HUES64 (cell line): ENCODE measurements at regions not wholly inside any gene's neighbourhood (a gene's known extent, or its start where the extent isn't known, plus 50 kb on each side); places are given as distances from the start of the nearest gene placed in this dataset.

Experiments used
- H3K27ac ChIP-seq: 2 replicates; pipeline ENCODE4 v1.7.0; 2013; ENCODE audit warnings: low read depth, low read length, inconsistent platforms
- H3K27me3 ChIP-seq: 2 replicates; pipeline ENCODE4 v1.6.1; 2013; ENCODE audit warnings: mild to moderate bottlenecking, low read length; ENCODE audit not compliant: insufficient read depth
- H3K36me3 ChIP-seq: 2 replicates; pipeline ENCODE4 v1.6.1; 2013; ENCODE audit warnings: mild to moderate bottlenecking, low read length; ENCODE audit not compliant: insufficient read depth
- H3K4me1 ChIP-seq: 2 replicates; pipeline ENCODE4 v1.6.1; 2013; ENCODE audit warnings: mild to moderate bottlenecking, low read length, moderate library complexity; ENCODE audit not compliant: insufficient read depth
- H3K4me3 ChIP-seq: 2 replicates; pipeline ENCODE4 v1.5.1; 2013; ENCODE audit warnings: mild to moderate bottlenecking, low read length, moderate library complexity
- H3K9ac ChIP-seq: 2 replicates; pipeline ENCODE4 v1.6.1; 2013; ENCODE audit warnings: mild to moderate bottlenecking, low read depth, low read length
- H3K9me3 ChIP-seq: 2 replicates; pipeline ENCODE4 v1.6.1; 2013; ENCODE audit warnings: low read depth, low read length; ENCODE audit not compliant: insufficient read depth
- WGBS: fragments of 150-250, 120-280 bp; methylation state at CpG from one replicate; pipeline ENCODE4 v1.1.7; 2013; ENCODE audit warnings: missing lambda C conversion rate; 5-methylcytosine and 5-hydroxymethylcytosine counted together

- WGBS, result 80% methylated on average over 8 of the region's 8 CpGs
- H3K4me1 ChIP-seq, result peaks cover 9% of the 10 kb centered on the region; the same call in 1 of the 2 replicates
- H3K27me3 ChIP-seq, result peaks cover 5% of the 10 kb centered on the region
- no peaks in the 10 kb centered on the region for H3K9me3 ChIP-seq
- H3K27ac ChIP-seq, result no peak overlapping the region
- H3K36me3 ChIP-seq, result no peaks in the 10 kb centered on the region
- no peak overlapping the region for H3K9ac ChIP-seq
- H3K4me3 ChIP-seq, result no peak overlapping the region
Observed at GRCh38 chr12:126734710-126735109, 1532.3 kb upstream of the TMEM132C start.

GRCh38 chr12:126741536-126742240, 1525.3 kb upstream of the TMEM132C start:
- Histone ChIP-seq H3K4me3 (no peak overlapping the region), H3K9ac (no peak overlapping the region), H3K27me3 (no peaks in the 10 kb centered on the region), H3K9me3 (no peaks in the 10 kb centered on the region), H3K36me3 (no peaks in the 10 kb centered on the region), H3K4me1 (no peaks in the 10 kb centered on the region), H3K27ac (no peak overlapping the region)
- 86% methylated on average over 12 of the region's 12 CpGs for WGBS

- no peak overlapping the region for H3K27ac ChIP-seq
- H3K36me3 ChIP-seq, result no peaks in the 10 kb centered on the region
- WGBS, result 92% methylated on average over 9 of the region's 9 CpGs
- no peak overlapping the region for H3K4me3 ChIP-seq
- H3K9me3 ChIP-seq, result no peaks in the 10 kb centered on the region
- no peaks in the 10 kb centered on the region for H3K4me1 ChIP-seq
- no peak overlapping the region for H3K9ac ChIP-seq
- no peaks in the 10 kb centered on the region for H3K27me3 ChIP-seq
Observed at GRCh38 chr12:126742241-126742641, 1524.7 kb upstream of the TMEM132C start.

GRCh38 chr12:126747530-126748149, 1519.3 kb upstream of the TMEM132C start:
- no peak overlapping the region for H3K4me3 ChIP-seq
- H3K27me3 ChIP-seq, result no peaks in the 10 kb centered on the region
- H3K9me3 ChIP-seq, result no peaks in the 10 kb centered on the region
- no peak overlapping the region for H3K27ac ChIP-seq
- WGBS, result 58% methylated on average over 10 of the region's 11 CpGs
- H3K4me1 ChIP-seq, result no peaks in the 10 kb centered on the region
- H3K9ac ChIP-seq, result no peak overlapping the region
- no peaks in the 10 kb centered on the region for H3K36me3 ChIP-seq

- Histone ChIP-seq H3K36me3 (no peaks in the 10 kb centered on the region), H3K9me3 (no peaks in the 10 kb centered on the region), H3K4me1 (no peaks in the 10 kb centered on the region), H3K4me3 (no peak overlapping the region), H3K27ac (no peak overlapping the region), H3K27me3 (no peaks in the 10 kb centered on the region), H3K9ac (no peak overlapping the region)
- whole genome bisulfite sequencing, result 83% methylated on average over 4 of the region's 4 CpGs
Observed at GRCh38 chr12:126752021-126752420, 1514.9 kb upstream of the TMEM132C start.

- Histone ChIP-seq H3K4me3 (no peak overlapping the region), H3K9me3 (no peaks in the 10 kb centered on the region), H3K9ac (no peak overlapping the region), H3K27ac (no peak overlapping the region), H3K36me3 (no peaks in the 10 kb centered on the region), H3K27me3 (no peaks in the 10 kb centered on the region), H3K4me1 (no peaks in the 10 kb centered on the region)
- 90% methylated on average over 2 of the region's 2 CpGs for WGBS
Observed at GRCh38 chr12:126757326-126757725, 1509.6 kb upstream of the TMEM132C start.

- no peaks in the 10 kb centered on the region for H3K36me3 ChIP-seq
Observed at GRCh38 chr12:126760092-126760491, 1506.9 kb upstream of the TMEM132C start.

GRCh38 chr12:126761420-126761819, 1505.5 kb upstream of the TMEM132C start:
- Histone ChIP-seq H3K9ac (no peak overlapping the region), H3K9me3 (peaks cover 34% of the 10 kb centered on the region), H3K4me3 (no peak overlapping the region), H3K4me1 (no peaks in the 10 kb centered on the region), H3K27me3 (no peaks in the 10 kb centered on the region), H3K27ac (no peak overlapping the region), H3K36me3 (no peaks in the 10 kb centered on the region)
- no CpG with 5 or more reads among the region's 2 CpGs for WGBS

More at GRCh38 chr12:126760092-126760491, 1506.9 kb upstream of the TMEM132C start:
- Histone ChIP-seq H3K4me3 (no peak overlapping the region), H3K9ac (no peak overlapping the region), H3K9me3 (peaks cover 25% of the 10 kb centered on the region; the same call in 1 of the 2 replicates), H3K27me3 (no peaks in the 10 kb centered on the region), H3K27ac (no peak overlapping the region), H3K4me1 (no peaks in the 10 kb centered on the region)
- WGBS, result 90% methylated on average over 3 of the region's 3 CpGs

GRCh38 chr12:126762150-126762549, 1504.8 kb upstream of the TMEM132C start:
- H3K36me3 ChIP-seq, result no peaks in the 10 kb centered on the region
- WGBS, result 85% methylated on average over 4 of the region's 4 CpGs
- H3K9me3 ChIP-seq, result peaks cover 41% of the 10 kb centered on the region
- H3K4me1 ChIP-seq, result no peaks in the 10 kb centered on the region
- no peaks in the 10 kb centered on the region for H3K27me3 ChIP-seq
- H3K9ac ChIP-seq, result no peak overlapping the region
- no peak overlapping the region for H3K4me3 ChIP-seq
- no peak overlapping the region for H3K27ac ChIP-seq

- H3K36me3 ChIP-seq, result no peaks in the 10 kb centered on the region
- no peaks in the 10 kb centered on the region for H3K4me1 ChIP-seq
- peaks cover 48% of the 10 kb centered on the region for H3K9me3 ChIP-seq
- WGBS, result 67% methylated on average over 2 of the region's 2 CpGs
- H3K4me3 ChIP-seq, result no peak overlapping the region
- H3K27ac ChIP-seq, result no peak overlapping the region
- H3K27me3 ChIP-seq, result no peaks in the 10 kb centered on the region
- H3K9ac ChIP-seq, result no peak overlapping the region
Observed at GRCh38 chr12:126763359-126763758, 1503.6 kb upstream of the TMEM132C start.

GRCh38 chr12:126767334-126767733, 1499.6 kb upstream of the TMEM132C start:
- no peak overlapping the region for H3K9ac ChIP-seq
- 87% methylated on average over 8 of the region's 8 CpGs for WGBS
- no peaks in the 10 kb centered on the region for H3K4me1 ChIP-seq
- no peak overlapping the region for H3K4me3 ChIP-seq
- peaks cover 56% of the 10 kb centered on the region for H3K9me3 ChIP-seq
- no peaks in the 10 kb centered on the region for H3K36me3 ChIP-seq
- H3K27me3 ChIP-seq, result no peaks in the 10 kb centered on the region
- no peak overlapping the region for H3K27ac ChIP-seq
